Endodermal cell (in vitro differentiated cells): ENCODE measurements at regions not wholly inside any gene's neighbourhood (a gene's known extent, or its start where the extent isn't known, plus 50 kb on each side); places are given as distances from the start of the nearest gene placed in this dataset.

Source experiments
- DNase-seq: peaks from one replicate; pipeline ENCODE4 v3.0.0-alpha.2; 2017
- H3K27ac ChIP-seq: 2 replicates; pipeline ENCODE4 v1.5.1; 2013; ENCODE audit warnings: mild to moderate bottlenecking, low read depth, low read length, moderate library complexity
- H3K27me3 ChIP-seq: 2 replicates; pipeline ENCODE4 v1.6.1; 2013; ENCODE audit warnings: mild to moderate bottlenecking, low read length, moderate library complexity; ENCODE audit not compliant: insufficient read depth, control insufficient read depth, poor library complexity, severe bottlenecking
- H3K36me3 ChIP-seq: 2 replicates; pipeline ENCODE4 v1.7.0; 2013; ENCODE audit warnings: mild to moderate bottlenecking, low read length, moderate library complexity; ENCODE audit not compliant: control insufficient read depth, insufficient read depth
- H3K4me1 ChIP-seq: one replicate; pipeline ENCODE4 v1.7.0; 2013; ENCODE audit warnings: low read length; ENCODE audit not compliant: control insufficient read depth, insufficient read depth
- H3K4me3 ChIP-seq: 2 replicates; pipeline ENCODE4 v1.5.1; 2013; ENCODE audit warnings: mild to moderate bottlenecking, low read length, moderate library complexity
- H3K9ac ChIP-seq: 2 replicates; pipeline ENCODE4 v1.6.1; 2013; ENCODE audit warnings: mild to moderate bottlenecking, low read length, moderate library complexity; ENCODE audit not compliant: poor library complexity, severe bottlenecking; ENCODE audit errors: extremely low read depth
- H3K9me3 ChIP-seq: 2 replicates; pipeline ENCODE4 v1.6.1; 2013; ENCODE audit warnings: mild to moderate bottlenecking, low read length, moderate library complexity; ENCODE audit not compliant: control insufficient read depth
- H3K27ac Mint-ChIP-seq: 2 replicates; pipeline ENCODE4 v1.8.0; 2020; ENCODE audit warnings: mixed read lengths
- H3K27me3 Mint-ChIP-seq: 2 replicates; pipeline ENCODE4 v1.8.0; 2021; ENCODE audit warnings: mild to moderate bottlenecking, mixed read lengths; ENCODE audit not compliant: insufficient read depth
- H3K36me3 Mint-ChIP-seq: 2 replicates; pipeline ENCODE4 v1.8.0; 2020; ENCODE audit warnings: low read depth, mixed read lengths
- H3K4me1 Mint-ChIP-seq: 2 replicates; pipeline ENCODE4 v1.8.0; 2020; ENCODE audit warnings: mixed read lengths
- H3K4me3 Mint-ChIP-seq: 2 replicates; pipeline ENCODE4 v1.8.0; 2020; ENCODE audit warnings: mild to moderate bottlenecking, moderate library complexity, mixed read lengths
- H3K9me3 Mint-ChIP-seq: 2 replicates; pipeline ENCODE4 v1.8.0; 2020; ENCODE audit warnings: mild to moderate bottlenecking, mixed read lengths
- WGBS, 2 experiments: methylation state at CpG; one replicate each; pipeline versions ENCODE4 v1.1.5 to v1.1.7; 2013; ENCODE audit warnings: missing lambda C conversion rate in 2 of 2, mixed read lengths in 1 of 2; ENCODE audit not compliant: insufficient coverage in 1 of 2, insufficient read length in 1 of 2; 5-methylcytosine and 5-hydroxymethylcytosine counted together
- TF ChIP-seq, protein P1 (sequence below): fragments of 200-600 bp; sonication (generic); conservative IDR thresholded peaks from 2 replicates; pipeline ENCODE4 v1.5.0; 2021; ENCODE audit warnings: antibody characterized with exemption, mild to moderate bottlenecking

GRCh38 chr6:156461647-156462046, 315.5 kb upstream of the ARID1B start:
- H3K9me3 ChIP-seq, result no peaks in the 10 kb centered on the region
- Mint-ChIP-seq H3K4me1 (peaks cover 3% of the 10 kb centered on the region), H3K9me3 (no peaks in the 10 kb centered on the region), H3K27ac (no peak overlapping the region), H3K27me3 (no peaks in the 10 kb centered on the region), H3K36me3 (no peaks in the 10 kb centered on the region), H3K4me3 (no peak overlapping the region)
- no peaks in the 10 kb centered on the region for H3K27me3 ChIP-seq
- no peak for DNase-seq
- TF ChIP-seq, protein P1, sequence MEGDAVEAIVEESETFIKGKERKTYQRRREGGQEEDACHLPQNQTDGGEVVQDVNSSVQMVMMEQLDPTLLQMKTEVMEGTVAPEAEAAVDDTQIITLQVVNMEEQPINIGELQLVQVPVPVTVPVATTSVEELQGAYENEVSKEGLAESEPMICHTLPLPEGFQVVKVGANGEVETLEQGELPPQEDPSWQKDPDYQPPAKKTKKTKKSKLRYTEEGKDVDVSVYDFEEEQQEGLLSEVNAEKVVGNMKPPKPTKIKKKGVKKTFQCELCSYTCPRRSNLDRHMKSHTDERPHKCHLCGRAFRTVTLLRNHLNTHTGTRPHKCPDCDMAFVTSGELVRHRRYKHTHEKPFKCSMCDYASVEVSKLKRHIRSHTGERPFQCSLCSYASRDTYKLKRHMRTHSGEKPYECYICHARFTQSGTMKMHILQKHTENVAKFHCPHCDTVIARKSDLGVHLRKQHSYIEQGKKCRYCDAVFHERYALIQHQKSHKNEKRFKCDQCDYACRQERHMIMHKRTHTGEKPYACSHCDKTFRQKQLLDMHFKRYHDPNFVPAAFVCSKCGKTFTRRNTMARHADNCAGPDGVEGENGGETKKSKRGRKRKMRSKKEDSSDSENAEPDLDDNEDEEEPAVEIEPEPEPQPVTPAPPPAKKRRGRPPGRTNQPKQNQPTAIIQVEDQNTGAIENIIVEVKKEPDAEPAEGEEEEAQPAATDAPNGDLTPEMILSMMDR, result no peak
- no peak overlapping the region for H3K4me3 ChIP-seq
- H3K4me1 ChIP-seq, result no peaks in the 10 kb centered on the region
- no peak overlapping the region for H3K9ac ChIP-seq
- H3K36me3 ChIP-seq, result no peaks in the 10 kb centered on the region
- WGBS, 2 experiments, result 93 to 100% methylated on average over 2 of the region's 2 CpGs
- H3K27ac ChIP-seq, result no peak overlapping the region

GRCh38 chr6:156457601-156458000, 319.6 kb upstream of the ARID1B start:
- no peaks in the 10 kb centered on the region for H3K9me3 Mint-ChIP-seq
- H3K4me3 Mint-ChIP-seq, result no peak overlapping the region
- TF ChIP-seq, protein P1, result no peak

GRCh38 chr6:156455847-156456246, 321.3 kb upstream of the ARID1B start:
- 95% methylated on average over 3 of the region's 4 CpGs; no CpG with 5 or more reads in 1 of the 2 experiments for WGBS, 2 experiments
- Mint-ChIP-seq H3K4me3 (no peak overlapping the region), H3K36me3 (no peaks in the 10 kb centered on the region), H3K4me1 (no peaks in the 10 kb centered on the region), H3K27ac (no peak overlapping the region), H3K27me3 (no peaks in the 10 kb centered on the region), H3K9me3 (no peaks in the 10 kb centered on the region)
- TF ChIP-seq, protein P1, result peak; percentile 19
- H3K27ac ChIP-seq, result no peak overlapping the region
- no peak for DNase-seq
- no peaks in the 10 kb centered on the region for H3K36me3 ChIP-seq
- no peaks in the 10 kb centered on the region for H3K9me3 ChIP-seq
- H3K27me3 ChIP-seq, result no peaks in the 10 kb centered on the region
- no peaks in the 10 kb centered on the region for H3K4me1 ChIP-seq
- H3K9ac ChIP-seq, result no peak overlapping the region
- no peak overlapping the region for H3K4me3 ChIP-seq

More at GRCh38 chr6:156457601-156458000, 319.6 kb upstream of the ARID1B start:
- no peak overlapping the region for H3K4me3 ChIP-seq
- Mint-ChIP-seq H3K4me1 (no peaks in the 10 kb centered on the region), H3K27ac (no peak overlapping the region), H3K27me3 (no peaks in the 10 kb centered on the region), H3K36me3 (no peaks in the 10 kb centered on the region)
- no peak overlapping the region for H3K27ac ChIP-seq
- H3K9me3 ChIP-seq, result no peaks in the 10 kb centered on the region
- no peaks in the 10 kb centered on the region for H3K36me3 ChIP-seq
- no peak for DNase-seq
- no peaks in the 10 kb centered on the region for H3K27me3 ChIP-seq
- no peaks in the 10 kb centered on the region for H3K4me1 ChIP-seq
- H3K9ac ChIP-seq, result no peak overlapping the region
